OCI-LY7 (cell line): ENCODE measurements at regions not wholly inside any gene's neighbourhood (a gene's known extent, or its start where the extent isn't known, plus 50 kb on each side); places are given as distances from the start of the nearest gene placed in this dataset.

ENCODE experiments used
- BruUV-seq: library from RNA; stranded (reverse); fragments of 400-500 nt; replicated peaks from 2 replicates; lab custom pipeline; 2021; lab: Mats Ljungman, UMichigan
- CTCF ChIA-PET: fragments of 300-600 bp; sonication (Branson Sonifier 250); formaldehyde crosslinking; loops from one replicate; lab custom pipeline; 2022; ENCODE audit warnings: antibody characterized with exemption; ENCODE audit not compliant: unreplicated experiment; lab: Charles Lee
- POLR2A ChIA-PET: fragments of 300-600 bp; sonication (Branson Sonifier 250); formaldehyde crosslinking; loops from one replicate; lab custom pipeline; 2022; ENCODE audit warnings: antibody characterized with exemption; lab: Charles Lee
- DNase-seq: peaks from one replicate; pipeline ENCODE4 v3.0.0-alpha.2; 2015; ENCODE audit warnings: low spot score
- H2AFZ ChIP-seq: fragments of 200-600 bp; sonication (generic), shearing (Covaris generic); 2 replicates; pipeline ENCODE4 v1.6.1; 2014; ENCODE audit warnings: mild to moderate bottlenecking, antibody characterized with exemption, low read length, moderate library complexity
- H3K27ac ChIP-seq: fragments of 200-600 bp; sonication (generic); 2 replicates; pipeline ENCODE4 v1.5.1; 2014; ENCODE audit warnings: mixed run types, low read depth, mild to moderate bottlenecking, moderate library complexity, low read length, inconsistent platforms; ENCODE audit not compliant: poor library complexity, severe bottlenecking
- H3K36me3 ChIP-seq: fragments of 200-600 bp; sonication (generic); 2 replicates; pipeline ENCODE4 v1.6.1; 2014; ENCODE audit warnings: mild to moderate bottlenecking, antibody characterized with exemption, low read length, moderate library complexity, mixed read lengths; ENCODE audit not compliant: insufficient read depth
- H3K4me1 ChIP-seq: fragments of 200-600 bp; sonication (generic); 2 replicates; pipeline ENCODE4 v1.5.1; 2014; ENCODE audit warnings: mild to moderate bottlenecking, low read length; ENCODE audit not compliant: insufficient read depth, poor library complexity, severe bottlenecking
- H3K4me2 ChIP-seq: fragments of 200-600 bp; sonication (generic); 2 replicates; pipeline ENCODE4 v1.6.1; 2014; ENCODE audit warnings: mild to moderate bottlenecking, low read length
- H3K4me3 ChIP-seq: fragments of 200-600 bp; sonication (generic); 2 replicates; pipeline ENCODE4 v1.5.1; 2014; ENCODE audit warnings: mild to moderate bottlenecking, low read depth, low read length; ENCODE audit not compliant: poor library complexity, severe bottlenecking
- H3K79me2 ChIP-seq: fragments of 200-600 bp; sonication (generic); 2 replicates; pipeline ENCODE4 v1.6.1; 2016; ENCODE audit warnings: low read depth, mild to moderate bottlenecking, low read length, moderate library complexity, mixed read lengths; ENCODE audit not compliant: insufficient read depth
- H3K9me2 ChIP-seq: fragments of 200-600 bp; sonication (generic); 2 replicates; pipeline ENCODE4 v1.6.1; 2016; ENCODE audit warnings: mild to moderate bottlenecking, low read length, mixed read lengths; ENCODE audit not compliant: insufficient read depth
- H3K9me3 ChIP-seq: fragments of 200-600 bp; sonication (generic); 2 replicates; pipeline ENCODE4 v1.6.1; 2014; ENCODE audit warnings: mild to moderate bottlenecking, mixed run types, low read length, mixed read lengths
- H4K20me1 ChIP-seq: fragments of 200-600 bp; sonication (generic); 2 replicates; pipeline ENCODE4 v1.6.1; 2014; ENCODE audit warnings: mild to moderate bottlenecking, antibody characterized with exemption, low read length, moderate library complexity, mixed read lengths; ENCODE audit not compliant: insufficient read depth
- CTCF ChIP-seq: fragments of 200-600 bp; sonication (generic); conservative IDR thresholded peaks from 2 replicates; pipeline ENCODE4 v1.5.1; 2014; ENCODE audit warnings: mild to moderate bottlenecking, antibody characterized with exemption, low read length, moderate library complexity, mixed read lengths
- EZH2phosphoT487 ChIP-seq: fragments of 200-600 bp; sonication (generic); IDR thresholded peaks from 2 replicates; pipeline ENCODE4 v1.6.1; 2018; ENCODE audit warnings: low read depth, borderline replicate concordance, mild to moderate bottlenecking, mixed run types, antibody characterized with exemption, low read length, moderate library complexity, mixed read lengths
- intact Hi-C: fragments of 100-400 bp; cut with micrococcal nuclease; formaldehyde crosslinking; loops from one replicate; pipeline ENCODE4 v1.10.0; 2022; ENCODE audit not compliant: unreplicated experiment

- H3K36me3 ChIP-seq: no peaks in the 10 kb centered on the region
- H2AFZ ChIP-seq: no peak overlapping the region
- peaks cover 5% of the 10 kb centered on the region for H3K4me1 ChIP-seq
- ChIA-PET CTCF (no interaction called here), POLR2A (interaction anchor here (0.6 to 1.0 kb wide), 3 partner anchors 15 to 56 kb away, joined by 3 to 5 read pairs (median 3); no protein-coding TSS in a partner anchor)
- no peaks in the 10 kb centered on the region for H3K9me2 ChIP-seq
- no peaks in the 10 kb centered on the region for H3K9me3 ChIP-seq
- H3K27ac ChIP-seq: no peak overlapping the region
- H3K79me2 ChIP-seq: no peaks in the 10 kb centered on the region
- no TSS peak for BruUV-seq
- DNase-seq: no peak
- H3K4me2 ChIP-seq: no peak overlapping the region
- intact Hi-C loops: no loop called here
- no peaks in the 10 kb centered on the region for H4K20me1 ChIP-seq
- TF ChIP-seq CTCF: no peak
- no peak for TF ChIP-seq EZH2phosphoT487
- no peak overlapping the region for H3K4me3 ChIP-seq
These were observed 62.5 kb upstream of the HOPX start for GRCh38 chr4:56743550-56743949.

- Histone ChIP-seq H3K4me1 (peaks cover 5% of the 10 kb centered on the region), H3K4me2 (no peak overlapping the region), H3K4me3 (no peak overlapping the region), H3K36me3 (no peaks in the 10 kb centered on the region), H3K27ac (no peak overlapping the region), H2AFZ (no peak overlapping the region), H3K9me3 (no peaks in the 10 kb centered on the region), H3K79me2 (no peaks in the 10 kb centered on the region), H3K9me2 (no peaks in the 10 kb centered on the region), H4K20me1 (no peaks in the 10 kb centered on the region)
- TF ChIP-seq EZH2phosphoT487: no peak
- no peak for TF ChIP-seq CTCF
- no peak for DNase-seq
- ChIA-PET CTCF (no interaction called here), POLR2A (no interaction called here)
- BruUV-seq: no TSS peak
- intact Hi-C loops: no loop called here
These were observed 61.2 kb upstream of the HOPX start for GRCh38 chr4:56742080-56742871.

- no peak for DNase-seq
- TF ChIP-seq EZH2phosphoT487: no peak
- no peak for TF ChIP-seq CTCF
- intact Hi-C loops: no loop called here
- no TSS peak for BruUV-seq
- Histone ChIP-seq H3K36me3 (no peaks in the 10 kb centered on the region), H3K4me2 (no peak overlapping the region), H3K4me1 (peaks cover 5% of the 10 kb centered on the region), H3K9me3 (no peaks in the 10 kb centered on the region), H4K20me1 (no peaks in the 10 kb centered on the region), H3K27ac (no peak overlapping the region), H3K4me3 (no peak overlapping the region), H3K79me2 (no peaks in the 10 kb centered on the region), H2AFZ (no peak overlapping the region), H3K9me2 (no peaks in the 10 kb centered on the region)
- CTCF ChIA-PET: no interaction called here
- POLR2A ChIA-PET: no interaction called here
These were observed 60.5 kb upstream of the HOPX start for GRCh38 chr4:56741595-56741994.
